Left lobe of liver (tissue), 2 donors: ENCODE measurements at regions not wholly inside any gene's neighbourhood (a gene's known extent, or its start where the extent isn't known, plus 50 kb on each side); places are given as distances from the start of the nearest gene placed in this dataset.

ENCODE experiments used
- ATAC-seq: fragments of 200-7000 bp; cut with Tn5 transposase; one replicate; pipeline ENCODE4 v1.9.1; 2020; ENCODE audit warnings: mild to moderate bottlenecking, moderate library complexity
- DNase-seq: peaks from one replicate; pipeline ENCODE4 v3.0.0-alpha.2; 2020; ENCODE audit warnings: low spot score
- donor health status: DM: no; HTN: no; CAD: no; lungs with moderate emphysema.
- donor health status: DM: no; HTN: yes; CAD: no.

DNA sequence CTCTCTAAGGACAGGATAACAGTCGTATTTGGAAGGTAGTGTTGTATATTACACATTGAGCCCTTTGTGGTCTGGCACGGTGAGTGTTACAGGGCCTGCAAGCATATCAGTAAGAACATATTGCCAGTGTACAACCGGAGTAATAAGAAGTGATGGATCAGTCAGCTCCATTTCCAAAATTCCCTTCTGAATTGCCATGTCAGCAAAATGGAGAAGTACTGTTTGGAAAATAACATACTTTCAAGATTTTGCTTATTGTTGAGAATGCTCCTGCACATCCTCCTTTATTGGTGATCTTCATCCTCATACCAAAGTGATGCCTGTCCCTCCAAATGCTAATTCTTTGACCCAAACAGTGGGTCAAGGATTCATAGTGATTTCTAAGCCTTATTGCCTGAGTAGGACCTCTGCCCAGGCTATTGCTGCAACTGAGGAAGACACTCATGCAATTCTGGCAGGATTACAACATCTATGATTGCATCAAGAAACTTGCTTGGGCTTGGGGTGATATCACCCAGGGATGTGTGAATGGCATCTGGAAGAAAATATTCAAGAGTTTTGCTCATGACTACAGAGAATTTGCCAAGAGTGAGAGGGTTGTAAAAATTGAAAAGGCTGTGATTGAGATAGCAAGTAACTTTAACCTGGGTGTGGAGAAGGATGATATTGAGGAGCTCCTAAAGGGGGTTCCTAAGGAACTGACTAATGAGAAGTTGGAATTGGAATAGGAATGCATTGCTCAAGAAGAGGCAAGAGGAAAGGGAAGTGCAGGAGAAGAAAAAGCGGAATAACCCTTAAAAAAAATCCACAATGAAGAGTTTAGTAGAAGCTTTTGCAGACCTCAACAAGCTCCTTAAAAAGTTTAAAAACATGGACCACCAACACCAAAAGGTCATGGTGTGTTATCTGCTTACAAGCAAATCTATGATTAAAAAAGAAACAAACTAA lies 452.2 kb upstream of the SORCS1 start:
- no peak for ATAC-seq

DNA sequence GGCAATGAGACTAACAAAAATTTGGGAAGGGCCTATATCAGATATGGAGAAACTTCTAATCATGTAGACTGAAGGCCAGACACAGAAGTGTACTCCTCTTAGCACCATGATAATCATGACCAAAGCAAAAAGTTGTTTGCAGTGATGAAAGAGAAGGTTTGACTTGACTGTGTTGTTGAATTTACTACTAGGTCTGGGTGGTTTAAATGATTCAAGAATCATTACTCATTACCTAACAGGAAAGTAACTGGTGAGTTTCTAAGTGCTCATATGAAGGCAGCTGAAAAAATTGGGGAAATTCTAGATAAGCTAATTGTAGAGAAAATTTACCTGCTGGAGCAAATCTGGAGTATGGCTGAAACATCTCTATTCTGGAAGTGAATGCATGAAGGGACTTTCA lies 451.5 kb upstream of the SORCS1 start:
- no peak for ATAC-seq
- no peak for DNase-seq

More for the DNA sequence above, 452.2 kb upstream of the SORCS1 start:
- no peak for DNase-seq

DNA sequence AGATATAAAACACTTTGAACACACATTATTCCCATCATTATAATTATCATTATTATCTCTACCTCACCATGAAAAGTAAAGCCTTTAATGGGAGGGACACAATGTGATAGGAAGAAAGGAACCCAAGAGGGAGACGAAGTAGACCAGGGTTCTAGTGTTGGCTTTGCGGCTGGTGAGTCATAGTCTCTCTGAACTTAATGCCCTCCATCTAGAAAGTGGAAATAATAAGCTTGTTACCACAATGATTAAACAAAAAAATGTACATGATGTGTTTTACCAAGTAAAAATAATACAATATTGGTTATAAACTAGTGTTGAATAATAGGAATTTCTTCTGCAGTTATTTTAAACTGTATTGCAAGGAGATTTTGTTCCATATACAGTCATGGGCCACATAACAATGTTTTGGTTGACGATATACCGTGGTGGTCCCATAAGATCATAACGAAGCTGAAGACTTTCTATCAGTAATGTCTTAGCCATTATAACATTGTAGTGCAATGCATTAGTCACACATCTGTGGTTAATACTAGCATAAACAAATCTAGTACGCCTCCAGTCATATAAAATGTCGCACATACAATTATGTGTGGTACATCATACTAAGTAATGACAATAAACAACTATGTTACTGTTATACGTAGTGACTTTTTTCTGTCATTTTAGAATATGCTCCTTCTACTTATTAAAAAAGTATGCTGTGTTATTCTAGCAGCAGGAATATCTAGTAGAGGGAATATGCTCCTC lies 450.6 kb upstream of the SORCS1 start:
- ATAC-seq, result no peak
- DNase-seq, result no peak

DNA sequence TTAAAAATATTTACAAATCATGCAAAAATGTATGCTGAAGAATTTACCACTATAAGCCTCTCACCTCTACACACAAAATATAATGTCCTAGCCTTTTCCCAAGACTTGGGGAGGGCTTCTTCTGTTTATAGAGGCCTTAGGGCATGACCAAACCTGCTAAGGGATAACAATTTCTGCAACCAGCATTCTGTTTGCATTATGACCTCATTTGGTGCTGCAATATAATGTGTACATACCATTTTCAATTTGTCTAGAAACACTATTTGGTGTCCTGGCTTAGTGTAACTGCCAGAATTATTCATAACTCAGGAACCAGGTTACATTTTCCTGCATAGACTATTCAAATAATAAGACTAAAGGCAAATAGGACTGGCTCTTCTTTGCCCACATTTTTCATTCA lies 446.6 kb upstream of the SORCS1 start:
- DNase-seq (no peak), ATAC-seq (no peak)

DNA sequence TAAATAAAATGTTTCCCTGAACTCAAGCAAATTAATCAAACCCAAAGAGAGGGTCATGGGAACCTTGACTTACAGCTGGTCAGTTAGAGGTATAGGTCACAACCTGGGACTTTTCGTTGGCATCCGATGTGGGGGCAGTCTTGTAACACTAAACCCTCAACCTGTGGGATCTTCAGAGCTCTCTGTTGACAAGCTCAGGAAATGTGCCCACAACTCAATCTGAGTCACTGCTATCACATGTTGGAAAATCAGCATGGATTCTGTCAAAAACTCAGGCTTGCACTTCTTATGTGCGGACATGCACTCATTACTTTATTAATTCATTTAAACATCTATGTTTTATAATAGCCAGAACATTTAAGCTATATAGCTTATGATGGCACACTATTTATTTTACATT lies 424.6 kb upstream of the SORCS1 start:
- no peak for DNase-seq

DNA sequence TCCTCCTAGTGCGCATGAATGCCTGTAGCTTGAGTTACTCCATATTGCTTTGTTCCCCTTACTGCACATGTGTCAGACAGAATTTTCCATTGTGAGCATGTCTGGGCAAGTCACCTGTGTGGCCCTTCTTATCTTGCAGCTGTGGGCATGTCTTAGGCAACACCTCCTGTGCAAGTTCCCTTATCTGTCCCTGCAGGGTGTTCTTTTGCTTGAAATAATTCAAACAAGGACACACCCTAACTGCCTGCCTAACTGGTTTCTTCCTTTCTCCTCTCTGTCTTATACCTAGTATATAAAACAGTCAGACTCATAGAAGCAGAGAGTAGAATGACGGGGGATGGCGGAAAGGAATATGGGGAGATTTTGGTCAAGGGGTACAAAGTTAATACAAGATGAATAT lies 421.1 kb upstream of the SORCS1 start:
- DNase-seq, result no peak
- ATAC-seq, result no peak

More for the DNA sequence above, 424.6 kb upstream of the SORCS1 start:
- ATAC-seq, result no peak

DNA sequence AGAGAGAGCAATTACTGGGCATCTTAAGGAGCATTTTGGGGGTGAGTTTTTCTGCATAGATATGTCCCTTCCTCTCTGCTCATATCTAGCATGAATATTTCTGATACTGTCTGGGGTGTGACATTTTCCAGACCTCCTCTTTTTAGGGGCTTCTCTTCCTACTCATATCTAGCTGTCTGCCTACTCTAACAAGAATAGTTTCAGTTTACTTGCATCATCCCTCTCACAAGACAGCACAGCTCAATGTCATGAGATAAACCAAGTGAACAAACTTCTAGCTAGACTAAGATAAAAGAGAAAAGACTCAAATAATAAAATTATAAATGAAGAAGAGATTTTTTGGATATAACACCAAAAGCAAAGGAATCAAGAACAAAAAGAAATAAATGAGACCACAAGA lies 419.5 kb upstream of the SORCS1 start:
- DNase-seq (no peak), ATAC-seq (no peak)

DNA sequence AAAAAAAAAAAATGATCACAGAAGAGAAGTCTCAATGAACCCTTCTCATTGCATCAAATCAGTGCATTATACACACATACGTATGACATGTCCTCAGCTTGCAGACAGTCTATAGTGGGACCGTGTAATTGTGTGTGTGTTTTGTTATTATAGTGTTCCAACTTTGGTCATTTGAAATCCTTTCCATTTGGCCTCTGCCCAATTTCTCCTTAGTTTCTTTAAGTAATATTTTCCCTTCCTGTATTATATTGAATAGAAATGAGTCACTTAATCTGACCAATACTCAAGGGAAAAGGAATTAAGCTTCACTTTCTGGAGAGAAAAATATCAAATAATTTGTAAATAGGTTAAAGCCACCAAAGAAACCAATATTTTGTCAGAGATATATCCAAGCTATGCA lies 415.5 kb upstream of the SORCS1 start:
- DNase-seq (no peak), ATAC-seq (no peak)

DNA sequence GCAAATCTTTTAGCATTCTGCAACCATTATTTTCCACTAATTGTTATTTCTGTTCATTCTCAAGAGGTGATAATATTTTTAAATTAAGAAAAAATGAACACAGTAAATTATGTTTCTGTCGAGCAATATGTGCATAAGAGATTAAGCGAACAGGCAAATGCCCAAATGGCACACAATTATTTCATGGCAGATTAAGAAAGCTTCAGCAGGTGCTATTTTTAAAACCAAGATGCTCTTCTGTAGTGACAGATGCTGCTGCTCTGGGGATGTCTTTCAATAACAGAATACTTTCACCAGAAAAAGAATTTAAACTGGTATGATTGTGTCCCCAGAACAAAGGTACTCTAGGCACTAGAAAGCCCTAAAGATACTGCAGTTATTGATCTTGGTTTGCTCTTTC lies 412.7 kb upstream of the SORCS1 start:
- no peak for ATAC-seq
- DNase-seq, result no peak

DNA sequence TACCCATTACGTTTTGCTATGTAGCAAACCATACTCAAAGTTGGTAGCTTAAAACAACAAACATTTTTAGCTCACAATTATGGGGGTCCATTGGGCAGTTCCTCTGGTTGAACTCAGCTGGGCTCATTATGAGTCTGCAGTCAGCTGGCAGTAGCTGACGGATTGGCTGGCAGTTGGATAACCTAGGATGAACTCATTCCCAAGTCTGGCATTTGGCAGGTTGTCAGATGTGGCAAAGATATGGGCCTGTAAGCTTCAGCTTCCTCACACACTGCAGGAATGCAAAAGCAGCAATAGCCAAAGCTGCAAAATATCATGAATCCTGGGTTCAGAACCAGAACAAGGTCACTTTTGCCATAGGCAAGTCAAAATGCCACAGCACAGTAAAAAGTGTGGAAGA lies 412.2 kb upstream of the SORCS1 start:
- DNase-seq (peak; percentile 52), ATAC-seq (peak; percentile 85)

DNA sequence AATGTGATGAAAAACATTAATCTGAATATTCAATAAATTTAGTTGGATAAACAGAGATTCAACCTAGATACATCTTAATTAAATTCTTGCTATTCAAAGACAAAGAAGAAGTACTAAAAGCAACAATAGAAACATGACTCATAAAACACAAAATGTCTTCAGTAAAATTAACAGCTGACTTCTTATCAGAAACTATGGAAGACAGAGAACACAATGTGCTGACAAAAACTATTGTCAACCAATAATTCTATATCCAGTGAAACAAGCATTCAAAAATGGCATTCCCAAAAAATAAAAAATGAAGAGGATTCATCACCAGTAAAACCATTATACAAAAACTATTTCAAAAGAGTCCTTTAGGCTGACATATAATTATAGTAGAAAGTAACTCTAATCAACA lies 400.5 kb upstream of the SORCS1 start:
- DNase-seq, result no peak
- ATAC-seq, result no peak

DNA sequence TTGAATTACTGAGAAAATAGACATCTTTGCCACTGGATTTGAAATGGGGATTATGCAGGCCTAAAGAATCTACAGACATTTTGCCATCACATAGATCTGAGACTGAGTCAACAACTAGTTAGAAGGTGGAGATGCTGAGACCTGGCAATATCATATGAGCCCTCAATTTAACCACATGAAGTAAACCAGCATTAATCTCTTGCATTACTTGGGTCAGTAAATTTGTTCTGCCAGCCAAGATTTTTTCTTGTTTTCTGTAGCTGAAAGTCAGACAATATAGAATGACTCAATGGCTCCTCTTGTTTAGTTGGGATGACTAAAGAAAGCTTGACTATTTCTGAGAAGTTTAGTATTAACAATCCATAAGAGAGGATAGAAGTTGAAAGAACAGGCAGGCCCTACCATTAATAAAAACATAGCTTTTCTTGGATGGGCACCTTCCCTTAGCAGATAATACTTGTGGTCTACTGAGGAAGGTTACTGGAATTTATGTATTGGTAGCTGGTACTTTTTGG lies 396.7 kb upstream of the SORCS1 start:
- no peak for ATAC-seq
- no peak for DNase-seq

DNA sequence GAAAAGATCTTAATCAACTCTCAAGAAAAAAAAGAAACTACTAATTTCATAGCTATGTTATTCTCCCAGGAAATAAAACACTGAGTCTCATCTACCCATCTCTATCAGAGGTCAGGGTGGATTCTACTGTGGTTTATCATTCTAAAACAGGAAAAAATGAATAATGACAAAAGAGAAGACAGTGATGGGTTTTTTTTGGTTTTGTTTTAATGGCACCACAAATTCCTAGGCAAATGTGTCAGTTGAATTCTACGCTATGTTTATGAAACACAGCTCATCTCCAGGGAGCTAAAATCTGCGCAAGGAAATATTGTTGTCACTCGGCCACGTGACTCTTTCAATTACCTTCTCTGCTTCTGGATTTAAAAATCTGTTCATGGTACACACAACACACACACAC lies 393.4 kb upstream of the SORCS1 start:
- DNase-seq, result no peak
- ATAC-seq, result no peak

DNA sequence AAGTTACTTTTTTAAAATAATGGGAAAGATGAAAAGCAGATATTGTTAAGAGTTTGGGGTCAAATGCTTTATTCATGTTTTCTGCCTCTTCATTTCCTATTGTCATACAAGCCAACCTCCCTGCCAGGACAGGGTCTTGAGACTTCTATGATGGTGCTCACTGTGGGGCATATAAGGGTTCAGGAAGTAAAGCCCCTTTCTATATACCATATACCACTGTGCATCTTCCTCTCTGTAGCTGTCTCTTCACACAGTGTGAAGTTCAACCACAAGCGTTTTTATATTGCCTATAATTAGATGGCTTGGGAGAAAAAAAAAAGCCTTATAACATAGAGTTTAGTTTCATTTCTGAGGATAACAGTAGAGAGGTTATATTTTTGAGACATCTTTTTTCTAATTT lies 389.8 kb upstream of the SORCS1 start:
- DNase-seq, result no peak
- no peak for ATAC-seq

DNA sequence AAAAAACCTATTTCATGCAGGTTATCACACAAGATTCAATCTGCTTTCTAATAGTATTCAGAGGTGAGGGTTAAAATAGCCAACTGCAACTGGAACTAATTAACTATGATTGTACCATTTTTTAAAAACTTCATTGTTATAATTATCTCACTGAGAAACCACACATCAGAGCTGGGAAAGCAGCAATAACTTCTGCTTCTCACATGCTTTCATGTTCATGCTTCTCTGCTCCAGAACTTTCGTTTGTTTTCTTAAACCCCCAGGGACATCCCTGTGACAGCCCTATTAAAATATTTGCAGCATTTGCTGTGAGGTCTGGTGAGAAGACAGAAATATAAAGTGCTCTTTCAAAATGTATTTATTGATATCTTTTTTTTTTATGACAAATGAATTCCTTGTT lies 389.0 kb upstream of the SORCS1 start:
- ATAC-seq (no peak), DNase-seq (no peak)

DNA sequence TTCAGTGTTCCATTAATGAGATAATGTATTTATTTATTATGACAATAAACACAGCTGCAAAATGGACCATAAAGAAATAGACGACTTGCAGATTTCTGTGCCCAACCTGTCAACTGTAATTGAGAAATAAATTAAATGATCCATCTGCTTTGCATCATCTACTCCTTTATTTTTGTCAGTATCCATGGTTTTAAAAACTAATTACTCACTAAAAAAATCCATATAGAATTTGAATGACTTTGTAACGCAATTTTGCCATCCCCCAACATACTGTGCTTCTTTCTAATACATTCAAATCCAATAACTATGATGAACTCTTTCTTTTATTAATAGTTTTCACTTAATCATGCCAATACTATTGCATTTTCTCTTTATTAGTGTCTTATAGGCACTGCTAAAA lies 388.5 kb upstream of the SORCS1 start:
- ATAC-seq, result no peak
- DNase-seq, result no peak

DNA sequence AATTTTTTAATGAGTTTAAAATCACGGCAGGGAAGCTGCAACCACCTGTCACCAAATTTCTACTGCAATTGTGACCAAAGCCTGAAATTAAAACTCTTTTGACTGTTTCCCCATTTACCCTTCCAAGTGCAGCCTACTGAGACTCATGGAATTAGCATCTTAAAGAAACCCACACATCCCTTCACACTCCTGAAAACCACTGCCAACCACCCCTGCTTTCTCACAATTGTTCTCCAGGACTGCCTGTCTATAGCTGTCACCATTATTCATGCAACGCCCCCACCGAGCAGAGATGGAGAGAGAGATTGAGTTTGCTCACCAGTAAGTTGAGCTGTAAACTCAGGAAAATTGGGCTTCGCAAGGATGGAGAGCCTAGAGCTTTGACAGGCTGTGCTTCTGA lies 383.8 kb upstream of the SORCS1 start:
- no peak for DNase-seq
- ATAC-seq, result no peak

DNA sequence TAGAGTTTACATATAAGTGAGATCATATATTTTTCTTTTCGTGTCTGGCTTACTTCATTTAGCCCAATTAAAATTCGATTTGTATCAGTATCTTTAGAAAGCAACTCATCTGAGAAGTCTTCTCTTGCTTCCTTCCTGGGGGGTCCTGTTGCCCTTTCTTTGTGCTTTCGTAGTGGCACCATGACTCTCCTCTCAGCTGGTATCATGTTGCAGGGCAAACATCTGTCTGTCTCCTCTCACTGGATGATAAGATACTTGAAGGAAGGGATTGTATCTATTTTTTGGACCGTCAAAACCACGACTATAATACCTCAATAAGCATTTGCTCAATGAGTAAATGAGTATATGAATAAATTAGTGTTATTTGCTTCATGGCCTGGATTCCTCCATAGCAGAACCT lies 382.5 kb upstream of the SORCS1 start:
- ATAC-seq, result no peak
- DNase-seq, result no peak

DNA sequence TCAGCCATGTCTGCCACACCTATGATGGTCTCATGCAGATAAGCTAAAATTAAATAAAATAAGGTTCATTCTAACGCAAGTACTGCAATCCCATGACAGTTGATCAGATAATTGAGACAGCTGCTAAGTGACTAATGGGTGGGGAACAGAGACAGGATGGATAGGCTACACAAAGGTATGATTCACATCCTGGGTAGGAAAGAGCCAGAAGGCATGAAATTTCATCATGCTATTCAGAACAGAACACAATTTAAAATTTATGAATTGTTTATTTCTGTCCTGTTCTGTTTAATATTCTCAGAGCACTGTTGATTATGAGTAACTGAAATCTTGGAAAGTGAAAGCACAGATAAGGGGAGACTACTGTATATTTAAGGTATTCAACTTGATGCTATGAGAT lies 381.8 kb upstream of the SORCS1 start:
- DNase-seq (no peak), ATAC-seq (no peak)

DNA sequence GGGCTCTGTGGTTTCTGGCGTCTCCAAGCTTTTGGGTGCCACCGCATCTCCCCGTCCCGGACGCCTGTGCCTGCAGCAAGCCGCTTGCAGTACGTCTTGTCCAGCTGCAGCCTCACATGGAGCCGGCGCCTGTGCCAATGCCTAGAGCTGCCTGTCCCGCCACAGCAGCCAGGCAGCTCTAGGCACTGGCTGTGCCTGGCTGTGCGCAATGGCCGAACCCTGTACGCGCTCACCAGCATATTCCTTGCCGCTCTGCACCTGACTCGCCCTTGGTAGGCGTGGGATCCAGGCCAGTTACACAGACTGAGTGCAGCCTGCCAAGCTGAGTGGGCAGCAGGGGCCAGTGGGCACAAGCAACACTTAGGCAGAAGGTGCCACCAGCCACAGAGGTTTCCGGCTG lies 381.2 kb upstream of the SORCS1 start:
- DNase-seq (no peak), ATAC-seq (no peak)

DNA sequence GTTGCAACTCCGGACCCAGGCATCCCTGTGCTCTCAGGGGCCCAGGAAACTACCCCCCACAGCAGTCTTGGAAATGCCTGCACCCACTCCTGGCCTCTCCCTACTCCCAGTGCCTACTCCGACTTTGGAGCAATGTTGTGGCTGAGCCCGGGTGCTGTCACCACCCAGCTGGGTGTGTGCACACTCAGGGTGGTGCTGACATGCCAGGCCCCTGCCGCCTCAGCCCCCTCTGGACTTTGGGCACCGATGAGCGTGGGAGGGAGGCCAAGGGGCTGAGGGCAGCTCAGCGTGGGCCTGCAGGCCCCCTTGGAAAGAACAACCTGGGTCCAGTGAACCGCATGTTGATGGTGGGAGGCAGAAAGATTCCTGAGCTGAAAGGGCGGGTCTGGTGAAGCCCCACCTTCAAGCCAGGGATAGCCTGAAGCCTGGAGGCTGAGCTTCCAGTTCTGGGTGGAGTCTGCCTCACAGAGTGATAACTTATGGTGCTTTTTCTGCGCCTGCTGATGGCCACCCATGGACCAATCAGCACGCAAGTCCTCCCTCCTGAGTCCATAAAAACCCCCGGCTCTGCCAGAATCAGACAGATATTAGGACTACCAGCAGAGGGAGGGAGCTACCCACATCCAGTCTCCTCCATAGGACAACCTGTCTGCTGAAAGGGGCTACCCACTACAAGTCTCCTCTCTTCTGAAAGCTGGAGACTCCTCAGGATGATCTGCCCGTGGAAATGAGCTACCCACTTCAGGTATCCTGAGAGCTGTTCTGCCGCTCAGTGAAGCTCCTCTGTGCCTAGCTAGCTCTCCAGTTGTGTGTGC lies 380.4 kb upstream of the SORCS1 start:
- DNase-seq (no peak), ATAC-seq (no peak)
